Putamen (tissue), 1 donor: ENCODE measurements at regions not wholly inside any gene's neighbourhood (a gene's known extent, or its start where the extent isn't known, plus 50 kb on each side); places are given as distances from the start of the nearest gene placed in this dataset.
"Not testable (repeated sequence)": the region's sequence is repeated elsewhere in the genome, so short reads cannot be mapped to it uniquely, and the experiment has no call there.

ENCODE experiments used
- DNase-seq: peaks from one replicate; pipeline ENCODE4 v3.0.0-alpha.2; 2016; ENCODE audit warnings: low spot score

- DNase-seq, result not testable (repeated sequence)
Measured at GRCh38 chr15:20265710-20266109, 275.9 kb downstream of the GOLGA6L6 start.

- not testable (repeated sequence) for DNase-seq
Measured at GRCh38 chr15:20261321-20262280, 280.0 kb downstream of the GOLGA6L6 start.

GRCh38 chr15:20260650-20261049 is 280.9 kb downstream of the GOLGA6L6 start:
- not testable (repeated sequence) for DNase-seq

- DNase-seq, result not testable (repeated sequence)
Measured at GRCh38 chr15:20259559-20260190, 281.9 kb downstream of the GOLGA6L6 start.

GRCh38 chr15:20256394-20256793 is 285.2 kb downstream of the GOLGA6L6 start:
- not testable (repeated sequence) for DNase-seq

- DNase-seq, result not testable (repeated sequence)
Measured at GRCh38 chr15:20255641-20256040, 286.0 kb downstream of the GOLGA6L6 start.

- DNase-seq, result not testable (repeated sequence)
Measured at GRCh38 chr15:20253047-20253615, 288.5 kb downstream of the GOLGA6L6 start.

GRCh38 chr15:20252040-20252439 is 289.6 kb downstream of the GOLGA6L6 start:
- not testable (repeated sequence) for DNase-seq

- not testable (repeated sequence) for DNase-seq
Measured at GRCh38 chr15:20251214-20252005, 290.2 kb downstream of the GOLGA6L6 start.

GRCh38 chr15:20250206-20250605 is 291.4 kb downstream of the GOLGA6L6 start:
- not testable (repeated sequence) for DNase-seq

GRCh38 chr15:20249677-20249970 is 292.0 kb downstream of the GOLGA6L6 start:
- not testable (repeated sequence) for DNase-seq

- DNase-seq, result not testable (repeated sequence)
Measured at GRCh38 chr15:20248434-20248833, 293.2 kb downstream of the GOLGA6L6 start.

GRCh38 chr15:20247137-20247536 is 294.5 kb downstream of the GOLGA6L6 start:
- DNase-seq, result not testable (repeated sequence)

- DNase-seq, result not testable (repeated sequence)
Measured at GRCh38 chr15:20246624-20247023, 295.0 kb downstream of the GOLGA6L6 start.

GRCh38 chr15:20245856-20246255 is 295.7 kb downstream of the GOLGA6L6 start:
- DNase-seq, result not testable (repeated sequence)

GRCh38 chr15:20244792-20245191 is 296.8 kb downstream of the GOLGA6L6 start:
- DNase-seq, result not testable (repeated sequence)

GRCh38 chr15:20243486-20244240 is 297.9 kb downstream of the GOLGA6L6 start:
- not testable (repeated sequence) for DNase-seq

- not testable (repeated sequence) for DNase-seq
Measured at GRCh38 chr15:20240366-20240917, 301.2 kb downstream of the GOLGA6L6 start.

- not testable (repeated sequence) for DNase-seq
Measured at GRCh38 chr15:20239186-20239585, 302.4 kb downstream of the GOLGA6L6 start.

GRCh38 chr15:20237256-20238020 is 304.2 kb downstream of the GOLGA6L6 start:
- DNase-seq, result not testable (repeated sequence)
